Endothelial cell of umbilical vein (primary cell): ENCODE measurements at regions not wholly inside any gene's neighbourhood (a gene's known extent, or its start where the extent isn't known, plus 50 kb on each side); places are given as distances from the start of the nearest gene placed in this dataset.

ENCODE experiments used
- GATA2 ChIP-seq: IDR thresholded peaks from 2 replicates; pipeline ENCODE4 v1.7.0; 2011; ENCODE audit warnings: low read depth, mild to moderate bottlenecking, moderate library complexity, mixed read lengths, low read length; ENCODE audit not compliant: insufficient read length, insufficient read depth
- POLR2A ChIP-seq: IDR thresholded peaks from 2 replicates; pipeline ENCODE4 v1.6.1; 2012; ENCODE audit warnings: low read depth, mild to moderate bottlenecking, control low read depth, low read length
- TF ChIP-seq, protein P1 (sequence below), 2 donors: IDR thresholded peaks; 1 replicate in 1 of 2; 2 replicates in 1 of 2; pipeline ENCODE4 v1.5.1; 2011; ENCODE audit warnings: low read length in 2 of 2, mild to moderate bottlenecking in 2 of 2, moderate library complexity in 2 of 2, control low read depth in 1 of 2, inconsistent platforms in 1 of 2, low read depth in 1 of 2; ENCODE audit not compliant: insufficient read depth in 1 of 2; ENCODE audit errors: extremely low read depth in 1 of 2
- TF ChIP-seq, protein P2 (sequence below): IDR thresholded peaks from 2 replicates; pipeline ENCODE4 v1.6.1; 2011; ENCODE audit not compliant: insufficient read depth, insufficient read length

- TF ChIP-seq, protein P1, sequence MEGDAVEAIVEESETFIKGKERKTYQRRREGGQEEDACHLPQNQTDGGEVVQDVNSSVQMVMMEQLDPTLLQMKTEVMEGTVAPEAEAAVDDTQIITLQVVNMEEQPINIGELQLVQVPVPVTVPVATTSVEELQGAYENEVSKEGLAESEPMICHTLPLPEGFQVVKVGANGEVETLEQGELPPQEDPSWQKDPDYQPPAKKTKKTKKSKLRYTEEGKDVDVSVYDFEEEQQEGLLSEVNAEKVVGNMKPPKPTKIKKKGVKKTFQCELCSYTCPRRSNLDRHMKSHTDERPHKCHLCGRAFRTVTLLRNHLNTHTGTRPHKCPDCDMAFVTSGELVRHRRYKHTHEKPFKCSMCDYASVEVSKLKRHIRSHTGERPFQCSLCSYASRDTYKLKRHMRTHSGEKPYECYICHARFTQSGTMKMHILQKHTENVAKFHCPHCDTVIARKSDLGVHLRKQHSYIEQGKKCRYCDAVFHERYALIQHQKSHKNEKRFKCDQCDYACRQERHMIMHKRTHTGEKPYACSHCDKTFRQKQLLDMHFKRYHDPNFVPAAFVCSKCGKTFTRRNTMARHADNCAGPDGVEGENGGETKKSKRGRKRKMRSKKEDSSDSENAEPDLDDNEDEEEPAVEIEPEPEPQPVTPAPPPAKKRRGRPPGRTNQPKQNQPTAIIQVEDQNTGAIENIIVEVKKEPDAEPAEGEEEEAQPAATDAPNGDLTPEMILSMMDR (IDR thresholded peaks at IDR 0.05; ENCODE audit: extremely low read depth in 1 of 2, insufficient read depth in 1 of 2, low read depth in 1 of 2, low read length in 2 of 2), result no peak
- no peak for TF ChIP-seq POLR2A
- no peak for TF ChIP-seq GATA2
- TF ChIP-seq, protein P2, sequence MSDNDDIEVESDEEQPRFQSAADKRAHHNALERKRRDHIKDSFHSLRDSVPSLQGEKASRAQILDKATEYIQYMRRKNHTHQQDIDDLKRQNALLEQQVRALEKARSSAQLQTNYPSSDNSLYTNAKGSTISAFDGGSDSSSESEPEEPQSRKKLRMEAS, result no peak
Measured at GRCh38 chr2:34311816-34312215, 712.7 kb upstream of the FAM98A start.
